ENCODE measurements at regions not wholly inside any gene's neighbourhood (a gene's known extent, or its start where the extent isn't known, plus 50 kb on each side); places are given as distances from the start of the nearest gene placed in this dataset.

GRCh38 chr4:12861422-12861821 is 622.7 kb downstream of the RAB28 start:
- TF ChIP-seq RAD21 (conservative IDR thresholded peaks at IDR 0.05 in 1 of 2, IDR thresholded peaks at IDR 0.05 in 1 of 2) (no peak), POLR2A (IDR thresholded peaks at IDR 0.05; ENCODE audit: low read length) (no peak)
